ENCODE measurements at regions not wholly inside any gene's neighbourhood (a gene's known extent, or its start where the extent isn't known, plus 50 kb on each side); places are given as distances from the start of the nearest gene placed in this dataset.

GRCh38 chr14:44699391-44699790, 192.3 kb upstream of the FSCB start:
- no peak overlapping the region for H3K4me3 ChIP-seq (ENCODE audit: insufficient read depth, low read length)
- H3K27ac ChIP-seq (ENCODE audit: low read depth, low read length) = no peak overlapping the region
- no peaks in the 10 kb centered on the region for H3K9me3 ChIP-seq (ENCODE audit: low read depth, low read length)
- H3K79me2 ChIP-seq (ENCODE audit: insufficient read depth, low read length) = no peaks in the 10 kb centered on the region
- no peaks in the 10 kb centered on the region for H4K20me1 ChIP-seq (ENCODE audit: insufficient read depth, low read length)
- no peaks in the 10 kb centered on the region for H3K4me1 ChIP-seq (ENCODE audit: insufficient read depth, low read length)
- no peak overlapping the region for H3K4me2 ChIP-seq (ENCODE audit: insufficient read depth, low read length)
- DNase-seq (ENCODE audit: insufficient read length, low spot score, missing footprints) = no peak
- H2AFZ ChIP-seq (ENCODE audit: low read length) = no peak overlapping the region
- no peak for TF ChIP-seq CTCF (IDR thresholded peaks at IDR 0.05; ENCODE audit: extremely low read depth, low read depth, low read length)
- H3K36me3 ChIP-seq (ENCODE audit: insufficient read depth, low read length) = no peaks in the 10 kb centered on the region
- no peaks in the 10 kb centered on the region for H3K27me3 ChIP-seq (ENCODE audit: insufficient read depth, low read length)

DNA sequence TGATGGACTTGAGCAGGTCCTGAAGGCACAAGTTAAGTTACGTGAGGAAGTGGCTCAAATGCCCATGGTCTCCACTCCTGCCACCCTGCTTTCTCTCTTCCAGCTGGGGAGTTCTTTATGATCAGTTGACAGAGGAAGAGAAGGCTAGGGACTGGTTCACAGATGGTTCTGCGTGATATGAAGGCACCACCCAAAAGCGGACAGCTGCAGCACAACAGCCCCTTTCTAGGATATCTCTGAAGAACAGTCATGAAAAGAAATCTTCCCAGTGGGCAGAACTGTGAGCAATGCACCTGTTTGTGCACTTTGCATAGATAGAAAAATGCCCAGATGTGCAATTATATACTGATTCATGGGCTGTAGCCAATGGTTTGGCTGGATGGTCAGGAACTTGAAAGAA, 162.4 kb upstream of the FSCB start:
- Histone ChIP-seq H3K36me3 (ENCODE audit: insufficient read depth, low read length) (no peaks in the 10 kb centered on the region), H3K27ac (ENCODE audit: low read depth, low read length) (no peak overlapping the region), H3K79me2 (ENCODE audit: insufficient read depth, low read length) (no peaks in the 10 kb centered on the region), H2AFZ (ENCODE audit: low read length) (no peak overlapping the region), H3K4me3 (ENCODE audit: insufficient read depth, low read length) (no peak overlapping the region), H3K9me3 (ENCODE audit: low read depth, low read length) (no peaks in the 10 kb centered on the region), H3K4me1 (ENCODE audit: insufficient read depth, low read length) (no peaks in the 10 kb centered on the region), H3K27me3 (ENCODE audit: insufficient read depth, low read length) (no peaks in the 10 kb centered on the region), H3K4me2 (ENCODE audit: insufficient read depth, low read length) (no peak overlapping the region), H4K20me1 (ENCODE audit: insufficient read depth, low read length) (no peaks in the 10 kb centered on the region)
- no peak for TF ChIP-seq CTCF (IDR thresholded peaks at IDR 0.05; ENCODE audit: extremely low read depth, low read depth, low read length)
- DNase-seq (ENCODE audit: insufficient read length, low spot score, missing footprints) = no peak

DNA sequence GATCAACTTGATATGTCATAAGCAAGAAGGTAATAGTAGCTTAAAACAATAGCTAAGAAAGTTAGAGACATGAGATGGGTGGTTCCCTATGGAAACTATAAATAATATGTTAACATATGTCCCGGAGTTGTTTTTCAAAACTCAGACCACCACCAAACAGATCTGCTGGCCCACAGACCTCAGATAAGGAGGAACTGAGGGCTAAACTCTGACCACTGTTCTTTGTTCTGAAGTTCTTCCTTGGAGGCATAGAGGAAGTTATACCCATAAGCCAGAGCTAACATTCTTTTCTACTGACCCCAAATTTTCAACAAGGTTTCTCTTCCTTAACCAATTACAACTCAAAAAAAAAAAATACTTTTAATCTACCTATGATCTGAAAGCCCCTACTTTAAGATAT, 156.1 kb upstream of the FSCB start:
- H3K79me2 ChIP-seq (ENCODE audit: insufficient read depth, low read length) = no peaks in the 10 kb centered on the region
- H3K4me1 ChIP-seq (ENCODE audit: insufficient read depth, low read length) = no peaks in the 10 kb centered on the region
- no peaks in the 10 kb centered on the region for H3K36me3 ChIP-seq (ENCODE audit: insufficient read depth, low read length)
- H3K9me3 ChIP-seq (ENCODE audit: low read depth, low read length) = no peaks in the 10 kb centered on the region
- H2AFZ ChIP-seq (ENCODE audit: low read length) = no peak overlapping the region
- H3K27ac ChIP-seq (ENCODE audit: low read depth, low read length) = no peak overlapping the region
- H3K4me2 ChIP-seq (ENCODE audit: insufficient read depth, low read length) = no peak overlapping the region
- TF ChIP-seq CTCF (IDR thresholded peaks at IDR 0.05; ENCODE audit: extremely low read depth, low read depth, low read length) = no peak
- H3K27me3 ChIP-seq (ENCODE audit: insufficient read depth, low read length) = no peaks in the 10 kb centered on the region
- H3K4me3 ChIP-seq (ENCODE audit: insufficient read depth, low read length) = no peak overlapping the region
- H4K20me1 ChIP-seq (ENCODE audit: insufficient read depth, low read length) = no peaks in the 10 kb centered on the region
- no peak for DNase-seq (ENCODE audit: insufficient read length, low spot score, missing footprints)

GRCh38 chr14:44662250-44662891, 155.3 kb upstream of the FSCB start:
- no peaks in the 10 kb centered on the region for H3K4me1 ChIP-seq (ENCODE audit: insufficient read depth, low read length)
- no peaks in the 10 kb centered on the region for H4K20me1 ChIP-seq (ENCODE audit: insufficient read depth, low read length)
- no peaks in the 10 kb centered on the region for H3K79me2 ChIP-seq (ENCODE audit: insufficient read depth, low read length)
- H3K4me2 ChIP-seq (ENCODE audit: insufficient read depth, low read length) = no peak overlapping the region
- no peak overlapping the region for H2AFZ ChIP-seq (ENCODE audit: low read length)
- H3K27ac ChIP-seq (ENCODE audit: low read depth, low read length) = no peak overlapping the region
- DNase-seq (ENCODE audit: insufficient read length, low spot score, missing footprints) = no peak
- H3K36me3 ChIP-seq (ENCODE audit: insufficient read depth, low read length) = no peaks in the 10 kb centered on the region
- H3K27me3 ChIP-seq (ENCODE audit: insufficient read depth, low read length) = no peaks in the 10 kb centered on the region
- no peak for TF ChIP-seq CTCF (IDR thresholded peaks at IDR 0.05; ENCODE audit: extremely low read depth, low read depth, low read length)
- H3K9me3 ChIP-seq (ENCODE audit: low read depth, low read length) = no peaks in the 10 kb centered on the region
- H3K4me3 ChIP-seq (ENCODE audit: insufficient read depth, low read length) = no peak overlapping the region

Measured in osteoblast (primary cell).